K562 (cell line): ENCODE measurements at regions not wholly inside any gene's neighbourhood (a gene's known extent, or its start where the extent isn't known, plus 50 kb on each side); places are given as distances from the start of the nearest gene placed in this dataset.
"Not testable (repeated sequence)": the region's sequence is repeated elsewhere in the genome, so short reads cannot be mapped to it uniquely, and the experiment has no call there.

Experiments used
- EHMT2 ChIP-seq: fragments of 450-650 bp; IDR thresholded peaks from 2 replicates; pipeline ENCODE4 v1.6.1; 2018; ENCODE audit warnings: antibody characterized with exemption
- EP300 ChIP-seq: IDR thresholded peaks from 2 replicates; pipeline ENCODE4 v1.6.1; 2012; ENCODE audit warnings: low read length, improper control_type of control experiment
- POLR2A ChIP-seq: fragments of 450-650 bp; conservative IDR thresholded peaks from 2 replicates; pipeline ENCODE4 v1.6.1; 2016
- ZNF354B ChIP-seq: fragments of 250-450 bp; sonication (Bioruptor Pico); IDR thresholded peaks from 2 replicates; pipeline ENCODE4 v1.4.0; 2020
- TF ChIP-seq, protein P1 (sequence below), 2 experiments: fragments of 250-450 bp in 1 of 2; fragments of 450-650 bp in 1 of 2; sonication (Bioruptor Pico) in 1 of 2; IDR thresholded peaks; 2 replicates each; pipeline versions ENCODE4 v1.6.1 to v1.8.0; 2016 to 2021; ENCODE audit warnings: mild to moderate bottlenecking in 2 of 2, moderate library complexity in 2 of 2, missing compliant biosample characterization in 1 of 2, missing genetic modification characterization in 1 of 2
- TF ChIP-seq, protein P2 (sequence below), 3 experiments: IDR thresholded peaks in 2 of 3; conservative IDR thresholded peaks in 1 of 3; 2 replicates each; pipeline ENCODE4 v1.5.1; 2011 to 2012; ENCODE audit warnings: low read length in 3 of 3, mild to moderate bottlenecking in 3 of 3, control low read depth in 2 of 3, improper control_type of control experiment in 1 of 3, inconsistent platforms in 1 of 3, low read depth in 1 of 3, mixed read lengths in 1 of 3, moderate library complexity in 1 of 3; ENCODE audit not compliant: insufficient read depth in 2 of 3
- TF ChIP-seq, protein P3 (sequence below): sonication (generic); formaldehyde crosslinking; IDR thresholded peaks from 2 replicates; pipeline ENCODE4 v1.5.0; 2020; ENCODE audit warnings: missing genetic modification reagents

DNA sequence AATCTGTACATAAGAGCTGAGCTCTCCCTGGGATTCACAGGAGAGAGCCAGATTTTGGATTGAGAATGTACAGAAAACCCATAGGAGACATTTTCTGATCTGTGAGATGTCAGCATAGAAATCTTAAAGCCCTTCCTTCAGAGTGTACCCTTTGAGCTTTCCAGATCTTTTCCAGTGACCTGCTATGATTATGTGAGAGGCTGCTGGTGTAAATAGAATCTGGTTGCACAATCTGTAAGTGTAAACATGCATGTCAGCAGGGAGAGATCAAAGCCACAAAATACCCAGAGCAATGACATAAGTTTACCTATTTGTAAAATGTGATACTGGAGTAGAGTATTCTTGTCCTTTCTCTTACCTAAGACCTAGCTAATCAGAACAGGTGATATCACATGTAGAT lies 471.9 kb downstream of the FOXD4L5 start:
- TF ChIP-seq ZNF354B, EHMT2, POLR2A, EP300: not testable (repeated sequence)
- TF ChIP-seq, protein P1, sequence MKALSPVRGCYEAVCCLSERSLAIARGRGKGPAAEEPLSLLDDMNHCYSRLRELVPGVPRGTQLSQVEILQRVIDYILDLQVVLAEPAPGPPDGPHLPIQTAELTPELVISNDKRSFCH (CRISPR knock-in tag; IDR thresholded peaks at IDR 0.05) = not testable (repeated sequence)
- TF ChIP-seq, protein P1 (tag; IDR thresholded peaks at IDR 0.05) = not testable (repeated sequence)
- TF ChIP-seq, protein P2, sequence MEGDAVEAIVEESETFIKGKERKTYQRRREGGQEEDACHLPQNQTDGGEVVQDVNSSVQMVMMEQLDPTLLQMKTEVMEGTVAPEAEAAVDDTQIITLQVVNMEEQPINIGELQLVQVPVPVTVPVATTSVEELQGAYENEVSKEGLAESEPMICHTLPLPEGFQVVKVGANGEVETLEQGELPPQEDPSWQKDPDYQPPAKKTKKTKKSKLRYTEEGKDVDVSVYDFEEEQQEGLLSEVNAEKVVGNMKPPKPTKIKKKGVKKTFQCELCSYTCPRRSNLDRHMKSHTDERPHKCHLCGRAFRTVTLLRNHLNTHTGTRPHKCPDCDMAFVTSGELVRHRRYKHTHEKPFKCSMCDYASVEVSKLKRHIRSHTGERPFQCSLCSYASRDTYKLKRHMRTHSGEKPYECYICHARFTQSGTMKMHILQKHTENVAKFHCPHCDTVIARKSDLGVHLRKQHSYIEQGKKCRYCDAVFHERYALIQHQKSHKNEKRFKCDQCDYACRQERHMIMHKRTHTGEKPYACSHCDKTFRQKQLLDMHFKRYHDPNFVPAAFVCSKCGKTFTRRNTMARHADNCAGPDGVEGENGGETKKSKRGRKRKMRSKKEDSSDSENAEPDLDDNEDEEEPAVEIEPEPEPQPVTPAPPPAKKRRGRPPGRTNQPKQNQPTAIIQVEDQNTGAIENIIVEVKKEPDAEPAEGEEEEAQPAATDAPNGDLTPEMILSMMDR (IDR thresholded peaks at IDR 0.05 in 2 of 3, conservative IDR thresholded peaks at IDR 0.05 in 1 of 3; ENCODE audit: insufficient read depth in 2 of 3, low read depth in 1 of 3, low read length in 3 of 3) = not testable (repeated sequence)
- TF ChIP-seq, protein P3, sequence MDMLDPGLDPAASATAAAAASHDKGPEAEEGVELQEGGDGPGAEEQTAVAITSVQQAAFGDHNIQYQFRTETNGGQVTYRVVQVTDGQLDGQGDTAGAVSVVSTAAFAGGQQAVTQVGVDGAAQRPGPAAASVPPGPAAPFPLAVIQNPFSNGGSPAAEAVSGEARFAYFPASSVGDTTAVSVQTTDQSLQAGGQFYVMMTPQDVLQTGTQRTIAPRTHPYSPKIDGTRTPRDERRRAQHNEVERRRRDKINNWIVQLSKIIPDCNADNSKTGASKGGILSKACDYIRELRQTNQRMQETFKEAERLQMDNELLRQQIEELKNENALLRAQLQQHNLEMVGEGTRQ (CRISPR knock-in tag) = not testable (repeated sequence)
